NCI-H1092 treated with DMSO at 0.1 percent for 48 hours (cell line): ENCODE measurements at regions not wholly inside any gene's neighbourhood (a gene's known extent, or its start where the extent isn't known, plus 50 kb on each side); places are given as distances from the start of the nearest gene placed in this dataset.
"Not testable (repeated sequence)": the region's sequence is repeated elsewhere in the genome, so short reads cannot be mapped to it uniquely, and the experiment has no call there.

ENCODE experiments used
- DNase-seq: peaks from one replicate; lab custom pipeline; 2025; lab: John Stamatoyannopoulos, UW

GRCh38 chr3:70488131-70488530 is 175.7 kb upstream of the MDFIC2 start:
- DNase-seq, result no peak

GRCh38 chr3:70486414-70487017 is 174.1 kb upstream of the MDFIC2 start:
- DNase-seq, result no peak

DNA sequence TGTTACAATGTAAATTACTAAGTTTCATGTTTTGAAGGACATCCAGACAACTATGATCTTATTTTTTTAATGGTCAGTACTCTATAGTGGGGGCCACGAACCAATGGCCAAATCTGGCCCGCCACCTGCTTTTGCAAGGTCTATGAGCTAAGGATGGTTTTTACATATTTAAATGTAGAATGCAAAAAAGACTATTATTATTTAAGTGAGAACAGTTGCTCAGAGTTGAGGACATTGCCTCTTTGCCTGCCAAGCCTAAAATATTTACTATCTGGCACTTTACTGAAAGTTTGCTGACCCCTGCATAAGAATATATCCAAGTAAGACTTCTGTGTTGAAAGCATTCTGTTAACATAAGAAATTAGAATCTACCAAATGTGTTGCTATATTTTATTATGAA is 163.7 kb upstream of the MDFIC2 start:
- DNase-seq, result no peak

DNA sequence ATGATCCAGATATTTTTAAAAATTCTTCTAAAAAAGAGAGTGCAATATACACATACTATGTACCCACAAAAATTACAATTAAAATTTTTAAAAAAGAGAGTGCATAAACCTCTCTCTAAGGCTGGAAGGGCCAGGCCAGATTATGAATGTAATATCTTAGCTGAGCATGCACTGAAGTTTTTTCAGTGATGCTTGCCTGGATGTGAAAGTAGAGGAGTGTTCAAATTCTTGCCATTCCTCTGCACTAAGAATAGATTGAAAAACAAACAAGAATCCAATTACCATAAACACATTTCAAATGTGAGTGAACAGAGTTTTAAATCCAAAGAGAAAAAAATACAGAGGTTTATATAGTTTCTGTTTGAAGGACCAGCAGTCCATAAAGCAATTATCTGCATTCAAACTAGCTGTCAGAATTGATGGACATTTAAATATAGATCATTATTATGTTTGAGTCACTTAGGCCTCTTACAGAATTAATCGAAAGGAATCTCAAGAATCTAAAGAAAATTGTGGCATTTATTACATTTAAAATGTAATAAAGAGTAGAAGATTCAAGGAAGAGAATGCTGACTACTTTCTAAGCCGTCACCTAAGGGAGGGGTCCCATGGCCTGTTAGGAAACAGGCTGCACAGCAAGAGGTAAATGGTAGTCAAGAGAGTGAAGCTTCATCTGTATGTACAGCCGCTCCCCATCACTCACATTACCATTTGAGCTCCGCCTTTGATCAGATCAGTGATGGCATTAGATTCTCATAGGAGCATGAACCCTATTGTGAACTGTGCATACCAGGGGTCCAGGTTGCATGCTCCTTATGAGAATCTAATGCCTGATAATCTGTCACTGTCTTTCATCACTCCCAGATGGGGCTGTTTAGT is 159.3 kb upstream of the MDFIC2 start:
- DNase-seq, result no peak

DNA sequence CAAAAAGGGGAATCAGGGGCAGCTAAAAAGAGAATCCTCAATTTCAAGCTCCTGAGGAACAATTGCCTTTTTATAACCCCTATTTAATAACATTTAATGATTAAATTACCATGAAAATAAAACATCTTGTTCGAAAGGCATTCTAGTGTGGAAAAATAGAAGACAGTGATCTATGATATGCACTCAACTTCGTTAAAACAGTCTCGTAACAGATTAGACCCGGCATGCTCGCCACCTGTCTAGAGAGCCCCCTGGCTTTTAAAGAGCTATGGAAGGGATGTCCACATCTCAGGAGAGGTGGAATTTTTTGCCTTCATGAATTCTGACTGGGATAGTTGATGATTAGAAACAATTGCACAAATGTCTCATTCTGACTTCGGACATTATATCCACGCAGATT is 153.7 kb upstream of the MDFIC2 start:
- DNase-seq, result no peak

DNA sequence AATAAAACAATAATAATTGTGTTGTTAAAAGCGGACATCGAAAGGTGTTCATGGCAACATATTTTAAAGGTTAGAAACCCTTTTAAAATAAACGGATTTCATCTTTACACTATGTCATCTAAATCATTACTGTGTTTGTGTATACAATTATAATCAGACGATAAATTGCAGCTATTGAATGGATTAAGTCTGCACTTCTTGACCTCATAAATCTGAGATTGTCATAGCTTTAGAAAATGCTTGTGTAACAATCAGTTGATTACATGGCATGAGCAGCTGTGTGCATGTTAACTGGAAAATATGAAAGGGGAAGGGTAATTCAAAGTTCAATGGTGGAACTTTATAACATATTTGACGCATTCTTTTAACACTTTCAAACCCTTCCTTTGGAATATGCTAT is 152.4 kb upstream of the MDFIC2 start:
- DNase-seq, result no peak

DNA sequence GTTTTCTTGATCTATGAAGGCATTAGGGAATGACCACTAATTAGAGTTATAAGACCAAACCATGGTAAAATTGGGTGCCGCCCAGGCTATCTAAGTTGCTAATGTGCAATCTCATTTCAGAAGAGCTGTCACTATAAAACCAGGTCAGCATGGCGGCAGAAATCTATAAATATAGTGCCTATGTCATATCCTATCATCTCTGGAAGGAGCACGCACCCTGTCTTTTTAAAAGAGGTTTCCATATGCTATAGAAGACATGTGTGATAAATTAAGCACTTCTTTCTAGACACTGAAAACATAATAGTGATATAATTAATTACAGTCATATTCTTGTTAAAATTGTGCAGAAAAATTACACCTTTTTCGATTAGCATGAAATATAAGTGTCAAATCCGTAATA is 152.0 kb upstream of the MDFIC2 start:
- no peak for DNase-seq

GRCh38 chr3:70450220-70450619 is 137.8 kb upstream of the MDFIC2 start:
- DNase-seq, result not testable (repeated sequence)

GRCh38 chr3:70435422-70435821 is 123.0 kb upstream of the MDFIC2 start:
- not testable (repeated sequence) for DNase-seq

DNA sequence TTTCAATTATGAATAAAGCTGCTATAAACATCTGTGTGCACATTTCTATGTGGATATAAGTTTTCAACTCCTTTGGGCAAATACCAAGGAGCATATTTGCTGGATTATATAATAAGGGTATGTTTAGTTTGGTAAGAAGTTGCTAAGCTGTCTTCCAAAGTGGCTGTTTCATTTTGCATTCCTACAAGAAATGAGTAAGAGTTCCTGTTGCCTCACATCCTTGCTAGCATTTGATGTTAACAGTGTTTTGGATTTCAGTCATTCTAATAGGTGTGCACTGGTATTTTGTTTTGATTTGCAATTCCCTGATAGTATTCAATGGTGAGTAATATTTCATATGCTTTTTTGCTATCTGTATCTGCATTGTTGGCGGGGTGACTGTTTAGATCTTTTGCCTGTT is 120.7 kb upstream of the MDFIC2 start:
- no peak for DNase-seq

DNA sequence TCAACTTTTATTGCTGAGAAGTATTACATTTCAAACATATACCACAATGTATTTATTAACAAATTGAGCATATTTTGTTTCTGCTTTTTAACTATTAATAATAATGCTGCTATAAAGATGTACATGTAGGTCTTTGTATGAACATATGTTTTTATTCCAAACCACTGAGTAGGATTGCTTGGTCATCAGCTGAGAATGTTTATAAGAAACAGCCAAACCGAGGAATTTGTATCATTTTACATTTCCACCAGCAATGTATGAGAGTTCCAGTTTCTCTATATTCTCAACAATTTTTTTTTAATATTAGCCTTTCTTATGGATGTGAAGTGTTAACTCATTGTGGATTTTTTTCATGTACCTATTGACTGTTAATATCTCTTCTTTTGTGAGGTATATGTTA is 119.5 kb upstream of the MDFIC2 start:
- DNase-seq, result no peak

DNA sequence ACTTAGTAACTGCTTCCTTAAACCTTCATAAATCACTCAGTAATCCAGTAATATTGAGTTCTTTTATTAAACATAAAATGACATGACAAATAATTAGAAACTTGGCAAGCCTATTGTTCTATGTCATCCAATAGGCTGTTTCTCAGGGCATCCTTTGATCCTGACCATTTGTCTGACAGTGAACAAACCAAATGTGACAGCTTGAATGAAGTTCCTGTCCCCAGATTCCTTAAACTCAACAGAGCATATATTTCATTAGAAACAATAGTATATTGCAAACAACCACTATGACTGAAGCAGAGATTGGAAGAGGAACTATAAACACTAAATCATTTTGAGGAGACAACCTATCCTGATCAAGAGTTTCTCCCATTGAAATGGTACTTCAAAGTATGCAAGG is 113.6 kb upstream of the MDFIC2 start:
- DNase-seq, result no peak

DNA sequence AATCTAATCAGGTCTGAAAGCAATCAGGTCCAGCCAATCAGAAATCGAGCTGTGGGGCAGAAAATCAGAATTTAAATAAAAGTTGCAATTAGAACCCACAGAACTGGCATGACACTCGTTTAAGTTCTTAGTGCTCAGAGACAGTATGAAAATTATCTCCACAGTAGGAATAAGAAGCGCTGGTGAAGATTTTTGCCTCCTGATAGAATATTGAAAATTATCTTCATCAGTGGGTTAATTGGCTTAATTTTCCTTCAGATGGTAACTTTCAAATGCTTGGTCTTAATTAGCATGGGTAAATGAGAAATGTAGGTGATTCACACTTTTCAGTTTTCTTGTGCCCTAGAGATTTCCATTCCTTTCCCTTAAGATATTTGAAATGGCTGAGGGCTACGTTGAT is 109.1 kb upstream of the MDFIC2 start:
- DNase-seq, result no peak

GRCh38 chr3:70409018-70409417 is 96.6 kb upstream of the MDFIC2 start:
- DNase-seq, result no peak

DNA sequence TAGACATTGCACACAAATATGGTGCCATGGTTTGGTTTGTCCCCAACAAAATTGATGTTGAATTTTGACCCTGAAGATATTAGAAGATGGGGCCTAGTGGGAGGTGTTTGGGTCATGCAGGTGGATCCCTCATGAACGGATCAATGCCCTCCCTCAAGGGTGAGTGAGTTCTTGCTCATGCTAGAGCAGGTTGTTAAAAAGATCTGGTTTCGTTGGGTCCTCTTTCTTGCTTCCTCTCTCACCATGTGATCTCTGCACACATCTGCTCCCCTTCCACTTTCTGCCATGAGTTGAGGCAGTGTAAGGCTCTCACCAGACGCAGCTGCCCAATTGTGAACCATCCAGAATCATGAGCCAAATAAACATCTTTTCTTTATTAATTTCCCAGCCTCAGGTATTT is 87.8 kb upstream of the MDFIC2 start:
- no peak for DNase-seq

DNA sequence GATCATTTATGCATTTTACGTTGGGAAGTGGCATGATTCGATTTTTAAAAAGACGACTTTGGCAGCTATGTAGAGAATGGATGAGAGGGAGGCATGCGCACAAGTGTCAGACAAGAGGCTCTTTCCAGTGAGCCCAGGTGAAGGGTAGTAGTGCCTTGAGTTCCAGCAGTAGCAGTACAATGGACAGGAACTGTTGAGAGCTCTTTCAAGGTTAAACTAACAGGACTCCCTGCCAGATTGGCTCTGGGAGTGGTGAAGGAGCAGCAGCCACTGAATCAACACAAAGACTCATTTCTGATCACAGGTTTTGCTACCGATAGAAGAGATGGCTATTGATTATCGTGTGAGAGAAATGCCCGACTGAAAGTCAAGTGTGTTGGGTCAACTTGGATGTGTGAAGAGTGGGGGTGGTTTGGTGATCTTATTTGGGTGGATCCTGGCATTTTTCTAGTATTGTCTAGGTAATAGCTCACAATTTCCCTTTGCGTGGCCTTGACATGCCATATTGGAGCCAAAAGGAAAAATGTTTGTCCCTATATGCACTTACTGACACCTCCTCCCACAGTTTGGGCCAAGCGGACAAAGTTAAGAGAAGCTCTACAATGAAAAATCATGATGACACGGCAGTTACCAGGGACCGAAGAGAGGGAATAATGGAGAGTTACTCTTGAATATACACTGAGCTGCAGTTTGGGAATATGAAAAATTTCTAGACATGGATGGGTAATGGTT is 81.6 kb upstream of the MDFIC2 start:
- no peak for DNase-seq

DNA sequence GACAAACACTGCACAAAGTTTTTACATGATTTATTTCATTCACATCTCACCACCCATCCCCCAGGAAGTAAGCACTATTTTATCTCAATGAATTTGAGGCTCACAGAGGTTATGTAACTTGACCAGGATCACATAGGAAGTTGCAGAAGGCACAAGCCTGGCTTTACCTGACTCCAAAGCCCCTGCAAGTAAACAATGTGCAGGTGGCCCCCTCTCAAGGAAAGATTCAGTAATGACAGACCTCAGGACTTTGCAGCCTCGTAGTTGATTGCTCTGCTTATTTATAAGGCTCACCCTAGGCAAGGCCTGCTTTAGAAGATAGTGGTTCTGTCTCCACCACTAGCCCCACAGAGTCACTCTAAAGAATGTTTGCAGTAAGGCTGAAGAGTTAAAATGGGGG is 79.8 kb upstream of the MDFIC2 start:
- no peak for DNase-seq

GRCh38 chr3:70387889-70388288 is 75.5 kb upstream of the MDFIC2 start:
- DNase-seq, result no peak

GRCh38 chr3:70386846-70387245 is 74.4 kb upstream of the MDFIC2 start:
- no peak for DNase-seq

- no peak for DNase-seq
Observed at GRCh38 chr3:70386043-70386442, 73.6 kb upstream of the MDFIC2 start.

- DNase-seq, result no peak
Observed at GRCh38 chr3:70383360-70383831, 71.0 kb upstream of the MDFIC2 start.

GRCh38 chr3:70374179-70374578 is 61.7 kb upstream of the MDFIC2 start:
- DNase-seq, result no peak
